ENCODE measurements at regions not wholly inside any gene's neighbourhood (a gene's known extent, or its start where the extent isn't known, plus 50 kb on each side); places are given as distances from the start of the nearest gene placed in this dataset.

GRCh38 chr18:1252534-1252933 is 347.9 kb downstream of the ADCYAP1 start:
- TF ChIP-seq SMC3 (IDR thresholded peaks at IDR 0.05; ENCODE audit: low read depth, low read length) (no peak), CTCF (IDR thresholded peaks at IDR 0.05) (no peak), PBX3 (IDR thresholded peaks at IDR 0.05) (no peak), EP300 (IDR thresholded peaks at IDR 0.05; ENCODE audit: borderline replicate concordance in 1 of 2, low read depth in 1 of 2, low read length in 1 of 2) (no peak), MXI1 (IDR thresholded peaks at IDR 0.05; ENCODE audit: low read depth, low read length) (no peak), FOSL2 (IDR thresholded peaks at IDR 0.05; ENCODE audit: borderline replicate concordance, low read depth) (no peak), TAF1 (IDR thresholded peaks at IDR 0.05; ENCODE audit: borderline replicate concordance, low read depth, low read length) (no peak), TEAD4 (IDR thresholded peaks at IDR 0.05; ENCODE audit: borderline replicate concordance, insufficient read depth) (no peak)

Measured in SK-N-SH (cell line).